ENCODE measurements at regions not wholly inside any gene's neighbourhood (a gene's known extent, or its start where the extent isn't known, plus 50 kb on each side); places are given as distances from the start of the nearest gene placed in this dataset.
"Not testable (repeated sequence)": the region's sequence is repeated elsewhere in the genome, so short reads cannot be mapped to it uniquely, and the experiment has no call there.

DNA sequence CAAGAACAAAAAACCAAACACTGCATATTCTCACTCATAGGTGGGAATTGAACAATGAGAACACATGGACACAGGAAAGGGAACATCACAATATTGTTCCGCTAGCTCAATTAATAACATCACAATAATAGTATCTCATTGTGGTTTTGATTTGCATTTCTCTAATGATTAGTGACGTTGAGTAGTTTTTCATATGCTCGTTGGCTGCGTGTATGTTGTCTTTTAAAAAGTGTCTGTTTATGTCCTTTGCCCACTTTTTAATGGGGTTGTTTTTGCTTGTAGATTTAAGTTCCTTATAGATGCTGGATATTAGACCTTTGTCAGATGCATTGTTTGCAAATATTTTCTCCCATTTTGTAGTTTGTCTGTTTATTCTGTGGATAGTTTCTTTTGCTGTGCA lies 312.9 kb downstream of the DOK5 start:
- TF ChIP-seq, protein P1, sequence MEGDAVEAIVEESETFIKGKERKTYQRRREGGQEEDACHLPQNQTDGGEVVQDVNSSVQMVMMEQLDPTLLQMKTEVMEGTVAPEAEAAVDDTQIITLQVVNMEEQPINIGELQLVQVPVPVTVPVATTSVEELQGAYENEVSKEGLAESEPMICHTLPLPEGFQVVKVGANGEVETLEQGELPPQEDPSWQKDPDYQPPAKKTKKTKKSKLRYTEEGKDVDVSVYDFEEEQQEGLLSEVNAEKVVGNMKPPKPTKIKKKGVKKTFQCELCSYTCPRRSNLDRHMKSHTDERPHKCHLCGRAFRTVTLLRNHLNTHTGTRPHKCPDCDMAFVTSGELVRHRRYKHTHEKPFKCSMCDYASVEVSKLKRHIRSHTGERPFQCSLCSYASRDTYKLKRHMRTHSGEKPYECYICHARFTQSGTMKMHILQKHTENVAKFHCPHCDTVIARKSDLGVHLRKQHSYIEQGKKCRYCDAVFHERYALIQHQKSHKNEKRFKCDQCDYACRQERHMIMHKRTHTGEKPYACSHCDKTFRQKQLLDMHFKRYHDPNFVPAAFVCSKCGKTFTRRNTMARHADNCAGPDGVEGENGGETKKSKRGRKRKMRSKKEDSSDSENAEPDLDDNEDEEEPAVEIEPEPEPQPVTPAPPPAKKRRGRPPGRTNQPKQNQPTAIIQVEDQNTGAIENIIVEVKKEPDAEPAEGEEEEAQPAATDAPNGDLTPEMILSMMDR (IDR thresholded peaks at IDR 0.05), result not testable (repeated sequence)
- not testable (repeated sequence) for TF ChIP-seq POLR2A (IDR thresholded peaks at IDR 0.05; ENCODE audit: low read depth)

Data from esophagus muscularis mucosa (tissue), 3 donors.